CD14-positive monocyte (primary cell): ENCODE measurements at regions not wholly inside any gene's neighbourhood (a gene's known extent, or its start where the extent isn't known, plus 50 kb on each side); places are given as distances from the start of the nearest gene placed in this dataset.

ENCODE experiments used
- DNase-seq, 3 donors: peaks; one replicate each; pipeline ENCODE4 v3.0.0-alpha.2; 2011 to 2022
- H2AFZ ChIP-seq: 2 replicates; pipeline ENCODE4 v1.6.0; 2012; ENCODE audit warnings: mild to moderate bottlenecking, low read depth, low read length, inconsistent platforms; ENCODE audit not compliant: insufficient read depth, poor library complexity, severe bottlenecking
- H3K27ac ChIP-seq, 2 donors: 1 replicate in 1 of 2; 2 replicates in 1 of 2; pipeline ENCODE4 v1.5.1; 2012 to 2013; ENCODE audit warnings: low read length in 2 of 2, control low read depth in 1 of 2, inconsistent platforms in 1 of 2, low read depth in 1 of 2, mild to moderate bottlenecking in 1 of 2
- H3K27me3 ChIP-seq, 2 donors: one replicate each; pipeline versions ENCODE4 v1.6.0 to v1.6.1; 2011 to 2013; ENCODE audit warnings: low read length in 2 of 2; ENCODE audit not compliant: control insufficient read depth in 2 of 2, insufficient read depth in 2 of 2
- H3K36me3 ChIP-seq, 2 donors: replicated peaks in 1 of 2; 1 replicate in 1 of 2; 2 replicates in 1 of 2; pipeline versions ENCODE4 v1.5.1 to v1.6.1; 2012 to 2013; ENCODE audit warnings: low read length in 2 of 2, control low read depth in 1 of 2, inconsistent platforms in 1 of 2, mild to moderate bottlenecking in 1 of 2; ENCODE audit not compliant: insufficient read depth in 2 of 2, control insufficient read depth in 1 of 2
- H3K4me1 ChIP-seq, 2 donors: 1 replicate in 1 of 2; 2 replicates in 1 of 2; pipeline versions ENCODE4 v1.5.1 to v1.6.1; 2012 to 2013; ENCODE audit warnings: low read length in 2 of 2, control low read depth in 1 of 2, inconsistent platforms in 1 of 2, mild to moderate bottlenecking in 1 of 2, moderate library complexity in 1 of 2; ENCODE audit not compliant: insufficient read depth in 2 of 2, control insufficient read depth in 1 of 2
- H3K4me2 ChIP-seq: replicated peaks from 2 replicates; pipeline ENCODE3; 2012; ENCODE audit warnings: low read length, moderate library complexity, mild to moderate bottlenecking; ENCODE audit not compliant: poor library complexity, severe bottlenecking; ENCODE audit errors: extremely low read depth
- H3K4me3 ChIP-seq, 3 experiments: fragments of 200-600 bp in 1 of 3; sonication (generic) in 1 of 3; replicated peaks in 1 of 3; 1 replicate in 2 of 3; 2 replicates in 1 of 3; pipeline ENCODE4 v1.5.1; 2011 to 2013; ENCODE audit warnings: low read length in 3 of 3, mild to moderate bottlenecking in 3 of 3, control low read depth in 2 of 3, low read depth in 2 of 3, inconsistent platforms in 1 of 3, moderate library complexity in 1 of 3
- H3K79me2 ChIP-seq: 2 replicates; pipeline ENCODE4 v1.6.0; 2012; ENCODE audit warnings: mild to moderate bottlenecking, control low read depth, inconsistent platforms, low read length, moderate library complexity; ENCODE audit not compliant: insufficient read depth
- H3K9ac ChIP-seq: 2 replicates; pipeline ENCODE4 v1.6.0; 2017; ENCODE audit warnings: low read length, mild to moderate bottlenecking; ENCODE audit not compliant: insufficient read depth, poor library complexity, severe bottlenecking
- H3K9me3 ChIP-seq, 2 donors: replicated peaks in 1 of 2; 1 replicate in 1 of 2; 2 replicates in 1 of 2; pipeline versions ENCODE4 v1.5.1 to v1.6.1; 2012 to 2013; ENCODE audit warnings: low read length in 2 of 2, control low read depth in 1 of 2; ENCODE audit not compliant: control insufficient read depth in 1 of 2, insufficient read depth in 1 of 2
- H4K20me1 ChIP-seq: 2 replicates; pipeline ENCODE4 v1.6.0; 2012; ENCODE audit warnings: mild to moderate bottlenecking, low read length, control low read depth, moderate library complexity; ENCODE audit not compliant: insufficient read depth
- H3K27ac Mint-ChIP-seq, 7 donors: one replicate each; pipeline ENCODE4 v1.8.0; 2020; ENCODE audit warnings: mild to moderate bottlenecking in 7 of 7, mixed read lengths in 7 of 7, moderate library complexity in 6 of 7, inconsistent platforms in 2 of 7
- H3K27me3 Mint-ChIP-seq, 3 donors: one replicate each; pipeline ENCODE4 v1.8.0; 2021 to 2022; ENCODE audit warnings: low read depth in 3 of 3, mild to moderate bottlenecking in 3 of 3, mixed read lengths in 3 of 3, moderate library complexity in 3 of 3, inconsistent platforms in 1 of 3
- H3K36me3 Mint-ChIP-seq, 2 donors: one replicate each; pipeline ENCODE4 v1.8.0; 2020; ENCODE audit warnings: mixed read lengths in 2 of 2, inconsistent platforms in 1 of 2, mild to moderate bottlenecking in 1 of 2
- H3K4me1 Mint-ChIP-seq: one replicate; pipeline ENCODE4 v1.8.0; 2020; ENCODE audit warnings: mild to moderate bottlenecking, mixed read lengths
- H3K4me3 Mint-ChIP-seq, 2 donors: one replicate each; pipeline ENCODE4 v1.8.0; 2020; ENCODE audit warnings: mild to moderate bottlenecking in 2 of 2, mixed read lengths in 2 of 2, moderate library complexity in 1 of 2
- H3K9me3 Mint-ChIP-seq, 7 donors: one replicate each; pipeline ENCODE4 v1.8.0; 2020 to 2022; ENCODE audit warnings: mixed read lengths in 7 of 7, mild to moderate bottlenecking in 6 of 7, moderate library complexity in 6 of 7, inconsistent platforms in 2 of 7
- WGBS: methylation state at CpG from one replicate; pipeline ENCODE4 v1.1.5; 2013; ENCODE audit warnings: missing lambda C conversion rate; ENCODE audit not compliant: insufficient coverage; 5-methylcytosine and 5-hydroxymethylcytosine counted together
- intact Hi-C, 2 donors: fragments of 100-400 bp; cut with micrococcal nuclease; formaldehyde crosslinking; loops; one replicate each; pipeline versions ENCODE4 v1.15.0 to v1.15.1; 2023
- TF ChIP-seq, protein P1 (sequence below): fragments of 200-600 bp; IDR thresholded peaks from one replicate; pipeline ENCODE4 v1.8.0; 2022; ENCODE audit warnings: antibody characterized with exemption, mild to moderate bottlenecking

DNA sequence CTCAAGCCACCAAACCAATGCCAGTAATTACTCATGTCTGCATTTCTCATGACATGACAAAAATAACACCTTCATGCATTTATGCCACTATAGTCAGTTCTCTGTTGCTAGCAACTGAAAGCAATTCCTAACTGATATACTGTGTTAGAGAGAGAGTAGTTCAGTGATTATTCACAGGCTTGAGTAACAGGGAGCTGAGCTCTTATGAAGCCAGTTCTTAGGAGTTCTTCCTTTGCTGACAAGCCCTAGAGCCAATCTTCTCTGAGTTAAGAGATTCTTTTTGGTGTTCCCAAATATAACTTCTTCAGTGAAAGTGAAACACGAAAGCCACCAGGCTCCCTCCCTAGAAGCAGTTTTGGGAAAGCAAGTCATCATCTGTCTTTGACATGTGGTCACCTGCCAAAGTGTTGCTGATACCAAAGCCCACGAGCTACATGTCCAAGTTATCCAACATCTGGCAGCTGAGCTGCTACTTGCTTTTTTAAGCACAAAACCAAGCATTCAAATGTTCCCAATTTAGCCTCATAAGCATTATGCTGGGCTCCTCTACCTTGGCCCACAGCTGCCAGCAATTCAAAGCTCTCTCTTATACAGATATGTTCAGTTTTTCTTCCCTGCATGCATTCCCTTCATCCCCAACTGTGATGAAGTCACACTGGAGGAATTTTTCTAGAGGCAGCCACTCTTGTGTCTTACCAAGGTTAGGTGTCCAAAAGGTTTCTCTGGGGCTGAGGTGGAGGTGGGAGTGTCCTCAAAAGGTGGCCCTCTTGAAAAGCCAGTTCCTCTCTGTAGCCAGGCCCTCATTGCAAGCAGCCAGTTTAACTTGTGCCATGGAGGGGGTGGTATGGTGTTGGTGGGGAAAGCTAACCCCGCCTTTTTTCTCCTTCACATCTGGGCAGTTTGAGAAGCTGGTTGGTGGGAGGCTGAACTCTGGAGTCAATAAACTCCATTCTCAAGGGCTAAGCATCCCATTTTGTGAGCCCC lies 92.7 kb upstream of the ARMC2 start:
- WGBS, result 12% methylated on average over 2 of the region's 3 CpGs
- H3K4me3 ChIP-seq, result no peak overlapping the region
- no peaks in the 10 kb centered on the region for H3K36me3 Mint-ChIP-seq
- H3K4me1 Mint-ChIP-seq, result peaks cover 11% of the 10 kb centered on the region
- peaks cover 0 to 4% (median 2%) of the 10 kb centered on the region in 7 donors for H3K9me3 Mint-ChIP-seq
- H3K27me3 Mint-ChIP-seq, result peaks cover 0 to 5% (median 2%) of the 10 kb centered on the region in 3 donors
- no peaks in the 10 kb centered on the region for H3K36me3 ChIP-seq
- no peaks in the 10 kb centered on the region for H4K20me1 ChIP-seq
- no peak overlapping the region for H3K27ac Mint-ChIP-seq
- no peaks in the 10 kb centered on the region for H3K79me2 ChIP-seq
- TF ChIP-seq, protein P1, sequence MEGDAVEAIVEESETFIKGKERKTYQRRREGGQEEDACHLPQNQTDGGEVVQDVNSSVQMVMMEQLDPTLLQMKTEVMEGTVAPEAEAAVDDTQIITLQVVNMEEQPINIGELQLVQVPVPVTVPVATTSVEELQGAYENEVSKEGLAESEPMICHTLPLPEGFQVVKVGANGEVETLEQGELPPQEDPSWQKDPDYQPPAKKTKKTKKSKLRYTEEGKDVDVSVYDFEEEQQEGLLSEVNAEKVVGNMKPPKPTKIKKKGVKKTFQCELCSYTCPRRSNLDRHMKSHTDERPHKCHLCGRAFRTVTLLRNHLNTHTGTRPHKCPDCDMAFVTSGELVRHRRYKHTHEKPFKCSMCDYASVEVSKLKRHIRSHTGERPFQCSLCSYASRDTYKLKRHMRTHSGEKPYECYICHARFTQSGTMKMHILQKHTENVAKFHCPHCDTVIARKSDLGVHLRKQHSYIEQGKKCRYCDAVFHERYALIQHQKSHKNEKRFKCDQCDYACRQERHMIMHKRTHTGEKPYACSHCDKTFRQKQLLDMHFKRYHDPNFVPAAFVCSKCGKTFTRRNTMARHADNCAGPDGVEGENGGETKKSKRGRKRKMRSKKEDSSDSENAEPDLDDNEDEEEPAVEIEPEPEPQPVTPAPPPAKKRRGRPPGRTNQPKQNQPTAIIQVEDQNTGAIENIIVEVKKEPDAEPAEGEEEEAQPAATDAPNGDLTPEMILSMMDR, result no peak
- no peak for DNase-seq
- intact Hi-C loops, result no loop called here
- no peak overlapping the region for H3K9ac ChIP-seq
- no peak overlapping the region for H3K27ac ChIP-seq
- H3K27me3 ChIP-seq, result no peaks in the 10 kb centered on the region
- H2AFZ ChIP-seq, result no peak overlapping the region
- peaks cover 0 to 6% of the 10 kb centered on the region in 2 donors for H3K4me1 ChIP-seq
- H3K4me2 ChIP-seq, result no peak overlapping the region
- H3K9me3 ChIP-seq, result no peaks in the 10 kb centered on the region
- no peak overlapping the region for H3K4me3 Mint-ChIP-seq

DNA sequence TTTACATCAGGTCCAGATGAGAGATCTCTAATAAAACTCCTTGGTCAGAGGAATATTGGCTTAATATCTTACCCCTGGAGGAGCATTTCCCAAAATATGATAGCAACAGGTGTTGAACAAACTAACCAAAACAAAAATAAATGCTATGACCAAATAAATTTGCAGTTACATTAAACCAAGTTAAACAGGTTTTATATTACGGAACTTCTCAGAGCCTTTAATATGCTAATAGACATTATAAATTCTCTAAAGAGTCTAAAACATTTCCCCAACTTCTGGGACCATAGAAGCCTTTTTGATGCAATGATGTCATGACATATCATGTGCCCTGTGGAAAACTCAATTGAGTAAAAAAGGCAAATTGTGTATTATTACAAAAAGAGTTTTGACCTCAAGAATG lies 90.9 kb upstream of the ARMC2 start:
- H3K36me3 ChIP-seq, result no peaks in the 10 kb centered on the region
- no peak overlapping the region for H3K9ac ChIP-seq
- DNase-seq, result no peak
- no peaks in the 10 kb centered on the region for H4K20me1 ChIP-seq
- H3K4me2 ChIP-seq, result no peak overlapping the region
- Mint-ChIP-seq H3K4me1 (peaks cover 19% of the 10 kb centered on the region), H3K27ac (no peak overlapping the region), H3K36me3 (no peaks in the 10 kb centered on the region), H3K27me3 (peaks cover 2 to 6% (median 3%) of the 10 kb centered on the region in 3 donors), H3K9me3 (peaks cover 0 to 4% (median 2%) of the 10 kb centered on the region in 7 donors), H3K4me3 (no peak overlapping the region)
- H2AFZ ChIP-seq, result no peak overlapping the region
- no peak overlapping the region for H3K4me3 ChIP-seq
- H3K79me2 ChIP-seq, result no peaks in the 10 kb centered on the region
- no peaks in the 10 kb centered on the region for H3K9me3 ChIP-seq
- intact Hi-C loops, result no loop called here
- no peaks in the 10 kb centered on the region for H3K27me3 ChIP-seq
- peaks cover 3 to 13% of the 10 kb centered on the region in 2 donors for H3K4me1 ChIP-seq
- no CpG with 5 or more reads among the region's 1 CpG for WGBS
- no peak overlapping the region for H3K27ac ChIP-seq
- TF ChIP-seq, protein P1, result no peak
